ENCODE measurements at regions not wholly inside any gene's neighbourhood (a gene's known extent, or its start where the extent isn't known, plus 50 kb on each side); places are given as distances from the start of the nearest gene placed in this dataset.

DNA sequence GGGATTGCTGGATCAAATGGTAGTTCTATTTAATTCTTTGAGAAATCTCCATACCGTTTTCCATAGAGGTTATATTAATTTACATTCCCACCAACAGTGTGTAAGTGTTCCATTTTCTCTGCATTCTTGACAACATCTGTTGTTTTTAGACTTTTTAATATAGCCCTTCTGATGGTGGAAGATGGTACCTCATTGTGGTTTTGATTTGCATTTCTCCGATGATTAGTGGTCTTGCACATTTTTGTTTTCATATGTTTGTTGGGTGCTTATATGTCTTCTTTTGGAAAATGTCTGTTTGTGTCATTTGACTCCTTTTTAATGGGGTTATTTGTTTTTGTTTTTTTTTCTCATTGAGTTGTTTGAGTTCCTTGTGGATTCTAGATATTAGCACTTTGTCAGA lies 75.3 kb upstream of the PUDP start:
- TF ChIP-seq POLR2AphosphoS5 (IDR thresholded peaks at IDR 0.05) (no peak), CTCF (IDR thresholded peaks at IDR 0.05; ENCODE audit: poor library complexity, severe bottlenecking) (no peak), EZH2 (IDR thresholded peaks at IDR 0.05; ENCODE audit: borderline replicate concordance, insufficient read depth, low read length, poor library complexity, severe bottlenecking) (no peak), RAD21 (conservative IDR thresholded peaks at IDR 0.05) (no peak), EP300 (conservative IDR thresholded peaks at IDR 0.05; ENCODE audit: poor library complexity, severe bottlenecking) (no peak), TAF1 (IDR thresholded peaks at IDR 0.05; ENCODE audit: low read depth) (no peak)
- TF ChIP-seq, protein P1, sequence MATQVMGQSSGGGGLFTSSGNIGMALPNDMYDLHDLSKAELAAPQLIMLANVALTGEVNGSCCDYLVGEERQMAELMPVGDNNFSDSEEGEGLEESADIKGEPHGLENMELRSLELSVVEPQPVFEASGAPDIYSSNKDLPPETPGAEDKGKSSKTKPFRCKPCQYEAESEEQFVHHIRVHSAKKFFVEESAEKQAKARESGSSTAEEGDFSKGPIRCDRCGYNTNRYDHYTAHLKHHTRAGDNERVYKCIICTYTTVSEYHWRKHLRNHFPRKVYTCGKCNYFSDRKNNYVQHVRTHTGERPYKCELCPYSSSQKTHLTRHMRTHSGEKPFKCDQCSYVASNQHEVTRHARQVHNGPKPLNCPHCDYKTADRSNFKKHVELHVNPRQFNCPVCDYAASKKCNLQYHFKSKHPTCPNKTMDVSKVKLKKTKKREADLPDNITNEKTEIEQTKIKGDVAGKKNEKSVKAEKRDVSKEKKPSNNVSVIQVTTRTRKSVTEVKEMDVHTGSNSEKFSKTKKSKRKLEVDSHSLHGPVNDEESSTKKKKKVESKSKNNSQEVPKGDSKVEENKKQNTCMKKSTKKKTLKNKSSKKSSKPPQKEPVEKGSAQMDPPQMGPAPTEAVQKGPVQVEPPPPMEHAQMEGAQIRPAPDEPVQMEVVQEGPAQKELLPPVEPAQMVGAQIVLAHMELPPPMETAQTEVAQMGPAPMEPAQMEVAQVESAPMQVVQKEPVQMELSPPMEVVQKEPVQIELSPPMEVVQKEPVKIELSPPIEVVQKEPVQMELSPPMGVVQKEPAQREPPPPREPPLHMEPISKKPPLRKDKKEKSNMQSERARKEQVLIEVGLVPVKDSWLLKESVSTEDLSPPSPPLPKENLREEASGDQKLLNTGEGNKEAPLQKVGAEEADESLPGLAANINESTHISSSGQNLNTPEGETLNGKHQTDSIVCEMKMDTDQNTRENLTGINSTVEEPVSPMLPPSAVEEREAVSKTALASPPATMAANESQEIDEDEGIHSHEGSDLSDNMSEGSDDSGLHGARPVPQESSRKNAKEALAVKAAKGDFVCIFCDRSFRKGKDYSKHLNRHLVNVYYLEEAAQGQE (IDR thresholded peaks at IDR 0.05; ENCODE audit: borderline replicate concordance): no peak

Data from neural cell (in vitro differentiated cells).